ENCODE measurements at regions not wholly inside any gene's neighbourhood (a gene's known extent, or its start where the extent isn't known, plus 50 kb on each side); places are given as distances from the start of the nearest gene placed in this dataset.

- no peaks in the 10 kb centered on the region for H3K9me3 ChIP-seq (ENCODE audit: control insufficient read depth, low read length)
- H3K4me3 Mint-ChIP-seq: no peak overlapping the region
- WGBS, 2 experiments (ENCODE audit: insufficient coverage in 1 of 2, insufficient read length in 1 of 2): 97 to 100% methylated on average over 4 to 5 of the region's 5 CpGs
- H3K9me3 Mint-ChIP-seq: no peaks in the 10 kb centered on the region
- H3K36me3 ChIP-seq (ENCODE audit: control insufficient read depth, insufficient read depth, low read length): no peaks in the 10 kb centered on the region
- no peaks in the 10 kb centered on the region for H3K27me3 Mint-ChIP-seq (ENCODE audit: insufficient read depth)
- no peaks in the 10 kb centered on the region for H3K27me3 ChIP-seq (ENCODE audit: control insufficient read depth, insufficient read depth, low read length, poor library complexity, severe bottlenecking)
- H3K4me3 ChIP-seq (ENCODE audit: low read length): no peak overlapping the region
- no peak overlapping the region for H3K27ac Mint-ChIP-seq
- no peak overlapping the region for H3K9ac ChIP-seq (ENCODE audit: extremely low read depth, low read length, poor library complexity, severe bottlenecking)
- TF ChIP-seq CTCF (conservative IDR thresholded peaks at IDR 0.05): no peak
- H3K36me3 Mint-ChIP-seq (ENCODE audit: low read depth): no peaks in the 10 kb centered on the region
- peaks cover 3% of the 10 kb centered on the region for H3K4me1 ChIP-seq (ENCODE audit: control insufficient read depth, insufficient read depth, low read length)
- H3K4me1 Mint-ChIP-seq: peaks cover 13% of the 10 kb centered on the region
- no peak for DNase-seq
- H3K27ac ChIP-seq (ENCODE audit: low read depth, low read length): no peak overlapping the region
These were observed 1197.9 kb downstream of the BCL11B start for GRCh38 chr14:98074111-98074510.

DNA sequence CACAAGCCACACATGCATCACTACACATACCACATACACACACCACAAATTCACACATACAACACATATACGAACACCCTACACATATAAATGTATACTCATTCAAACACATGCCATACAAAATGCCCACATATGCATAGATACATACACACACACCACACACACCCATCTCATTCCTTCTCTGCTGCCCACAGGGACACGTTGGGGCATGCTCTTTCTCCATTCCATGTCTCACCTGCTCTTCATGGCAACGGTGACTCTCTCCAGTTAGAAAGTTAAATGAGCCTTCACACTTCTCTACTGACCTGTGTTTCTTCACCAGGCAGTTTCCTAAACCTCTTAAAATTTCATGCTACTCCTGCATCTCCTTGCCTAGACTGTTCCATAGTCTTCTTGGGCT lies 1194.8 kb downstream of the BCL11B start:
- Mint-ChIP-seq H3K4me1 (peaks cover 3% of the 10 kb centered on the region), H3K4me3 (no peak overlapping the region), H3K27ac (no peak overlapping the region), H3K36me3 (ENCODE audit: low read depth) (no peaks in the 10 kb centered on the region), H3K9me3 (no peaks in the 10 kb centered on the region), H3K27me3 (ENCODE audit: insufficient read depth) (no peaks in the 10 kb centered on the region)
- WGBS, 2 experiments (ENCODE audit: insufficient coverage in 1 of 2, insufficient read length in 1 of 2): 77 to 87% methylated on average over 3 of the region's 3 CpGs
- Histone ChIP-seq H3K4me3 (ENCODE audit: low read length) (no peak overlapping the region), H3K4me1 (ENCODE audit: control insufficient read depth, insufficient read depth, low read length) (no peaks in the 10 kb centered on the region), H3K27me3 (ENCODE audit: control insufficient read depth, insufficient read depth, low read length, poor library complexity, severe bottlenecking) (no peaks in the 10 kb centered on the region), H3K36me3 (ENCODE audit: control insufficient read depth, insufficient read depth, low read length) (no peaks in the 10 kb centered on the region), H3K9ac (ENCODE audit: extremely low read depth, low read length, poor library complexity, severe bottlenecking) (no peak overlapping the region), H3K27ac (ENCODE audit: low read depth, low read length) (no peak overlapping the region), H3K9me3 (ENCODE audit: control insufficient read depth, low read length) (no peaks in the 10 kb centered on the region)
- DNase-seq: no peak
- no peak for TF ChIP-seq CTCF (conservative IDR thresholded peaks at IDR 0.05)

- peaks cover 3% of the 10 kb centered on the region for H3K4me1 Mint-ChIP-seq
- H3K27ac Mint-ChIP-seq: no peak overlapping the region
- H3K9me3 ChIP-seq (ENCODE audit: control insufficient read depth, low read length): no peaks in the 10 kb centered on the region
- 80 to 83% methylated on average over 1 of the region's 1 CpG for WGBS, 2 experiments (ENCODE audit: insufficient coverage in 1 of 2, insufficient read length in 1 of 2)
- no peak for TF ChIP-seq CTCF (conservative IDR thresholded peaks at IDR 0.05)
- no peaks in the 10 kb centered on the region for H3K27me3 Mint-ChIP-seq (ENCODE audit: insufficient read depth)
- H3K9ac ChIP-seq (ENCODE audit: extremely low read depth, low read length, poor library complexity, severe bottlenecking): no peak overlapping the region
- H3K36me3 Mint-ChIP-seq (ENCODE audit: low read depth): no peaks in the 10 kb centered on the region
- H3K4me3 Mint-ChIP-seq: no peak overlapping the region
- H3K27ac ChIP-seq (ENCODE audit: low read depth, low read length): no peak overlapping the region
- DNase-seq: no peak
- no peaks in the 10 kb centered on the region for H3K36me3 ChIP-seq (ENCODE audit: control insufficient read depth, insufficient read depth, low read length)
- no peaks in the 10 kb centered on the region for H3K27me3 ChIP-seq (ENCODE audit: control insufficient read depth, insufficient read depth, low read length, poor library complexity, severe bottlenecking)
- H3K4me3 ChIP-seq (ENCODE audit: low read length): no peak overlapping the region
- no peaks in the 10 kb centered on the region for H3K4me1 ChIP-seq (ENCODE audit: control insufficient read depth, insufficient read depth, low read length)
- peaks cover 9% of the 10 kb centered on the region for H3K9me3 Mint-ChIP-seq
These were observed 1189.2 kb downstream of the BCL11B start for GRCh38 chr14:98082833-98083232.

All from endodermal cell (in vitro differentiated cells).